BLaER1 (cell line): ENCODE measurements at regions not wholly inside any gene's neighbourhood (a gene's known extent, or its start where the extent isn't known, plus 50 kb on each side); places are given as distances from the start of the nearest gene placed in this dataset.

Source experiments
- H3K27ac ChIP-seq: shearing (Covaris generic); formaldehyde crosslinking; 2 replicates; pipeline ENCODE4 v1.8.1; 2022
- H3K27me3 ChIP-seq: shearing (Covaris generic); formaldehyde crosslinking; 2 replicates; pipeline ENCODE4 v1.8.1; 2022
- H3K36me3 ChIP-seq: shearing (Covaris generic); formaldehyde crosslinking; 2 replicates; pipeline ENCODE4 v1.8.1; 2022
- H3K4me1 ChIP-seq: shearing (Covaris generic); formaldehyde crosslinking; 2 replicates; pipeline ENCODE4 v1.8.1; 2022
- H3K4me2 ChIP-seq: shearing (Covaris generic); formaldehyde crosslinking; 2 replicates; pipeline ENCODE4 v1.8.1; 2022
- H3K4me3 ChIP-seq: shearing (Covaris generic); formaldehyde crosslinking; 2 replicates; pipeline ENCODE4 v1.8.1; 2022
- H3K9ac ChIP-seq: shearing (Covaris generic); formaldehyde crosslinking; 2 replicates; pipeline ENCODE4 v1.8.1; 2022
- H3K9me3 ChIP-seq: shearing (Covaris generic); formaldehyde crosslinking; 2 replicates; pipeline ENCODE4 v1.8.1; 2022
- H4K20me1 ChIP-seq: shearing (Covaris generic); formaldehyde crosslinking; 2 replicates; pipeline ENCODE4 v1.8.1; 2022
- Cebpa-rat ChIP-seq: shearing (Covaris generic); IDR thresholded peaks from 2 replicates; pipeline ENCODE4 v1.8.1; 2022

DNA sequence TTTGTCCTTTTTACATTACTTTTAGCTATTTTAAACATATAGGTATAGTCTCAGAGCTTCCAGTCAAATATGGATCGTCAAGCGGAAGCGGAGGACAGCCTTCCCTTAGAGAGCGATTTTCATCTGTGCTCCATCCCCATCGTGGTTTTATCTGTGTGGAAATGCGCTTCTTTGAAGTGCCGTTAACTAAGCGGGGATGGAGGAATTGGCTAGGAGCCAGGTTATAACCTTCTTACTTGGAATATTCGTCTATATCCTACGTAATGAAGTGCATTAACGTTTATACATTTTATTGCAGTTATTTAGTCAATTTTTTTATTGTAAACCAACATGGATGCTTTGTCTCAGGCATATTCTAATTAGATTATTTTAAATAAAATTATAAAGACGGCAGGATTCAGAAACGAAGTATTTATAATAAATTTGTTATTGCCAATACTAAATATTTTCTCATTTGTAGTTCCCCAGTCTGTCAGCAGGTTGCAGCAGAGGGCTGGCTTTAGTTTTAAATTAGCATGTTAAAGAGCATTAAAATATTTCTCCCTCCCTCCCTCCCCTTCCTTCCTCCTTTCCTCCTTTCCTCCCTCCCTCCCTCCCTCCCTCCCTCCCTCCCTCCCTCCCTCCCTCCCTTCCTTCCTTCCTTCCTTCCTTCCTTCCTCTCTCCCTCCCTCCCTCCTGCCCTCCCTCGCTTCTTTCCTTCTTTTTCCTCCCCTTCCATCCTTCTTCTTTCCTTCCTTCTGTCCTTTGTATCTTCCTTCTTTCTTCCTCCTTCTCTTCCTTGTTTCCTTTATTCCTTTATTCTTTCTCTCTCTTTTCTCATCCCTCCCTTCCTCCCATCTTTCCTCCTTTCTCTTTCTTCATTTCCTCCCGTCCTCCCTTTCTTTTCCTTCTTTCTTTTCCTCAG lies 80.6 kb upstream of the DOCK10 start:
- Histone ChIP-seq H4K20me1 (no peaks in the 10 kb centered on the region), H3K4me3 (no peak overlapping the region), H3K36me3 (no peaks in the 10 kb centered on the region), H3K27me3 (no peaks in the 10 kb centered on the region), H3K4me1 (no peaks in the 10 kb centered on the region), H3K4me2 (no peak overlapping the region), H3K9me3 (no peaks in the 10 kb centered on the region), H3K27ac (no peak overlapping the region), H3K9ac (no peak overlapping the region)
- TF ChIP-seq Cebpa-rat, result no peak

DNA sequence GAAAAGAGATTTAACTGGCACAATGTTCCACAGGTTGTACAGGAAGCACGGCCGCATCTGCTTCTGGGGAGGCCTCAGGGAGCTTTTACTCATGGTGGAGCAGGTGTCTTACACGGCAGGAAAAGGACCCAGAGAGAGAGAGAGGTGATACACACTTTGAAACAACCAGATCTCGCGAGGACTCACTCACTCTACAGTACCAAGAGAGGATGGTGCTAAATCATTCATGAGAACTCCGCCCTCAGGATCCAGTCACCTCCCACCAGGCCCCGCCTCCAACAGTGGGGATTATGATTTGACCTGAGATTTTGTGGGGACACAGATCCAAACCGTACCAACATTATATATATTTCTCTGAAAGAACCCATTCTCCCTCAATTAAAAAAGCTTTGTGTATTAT lies 79.7 kb upstream of the DOCK10 start:
- Histone ChIP-seq H3K9ac (no peak overlapping the region), H3K9me3 (no peaks in the 10 kb centered on the region), H4K20me1 (no peaks in the 10 kb centered on the region), H3K27ac (no peak overlapping the region), H3K4me2 (no peak overlapping the region), H3K4me3 (no peak overlapping the region), H3K36me3 (no peaks in the 10 kb centered on the region), H3K4me1 (no peaks in the 10 kb centered on the region), H3K27me3 (no peaks in the 10 kb centered on the region)
- TF ChIP-seq Cebpa-rat, result no peak

DNA sequence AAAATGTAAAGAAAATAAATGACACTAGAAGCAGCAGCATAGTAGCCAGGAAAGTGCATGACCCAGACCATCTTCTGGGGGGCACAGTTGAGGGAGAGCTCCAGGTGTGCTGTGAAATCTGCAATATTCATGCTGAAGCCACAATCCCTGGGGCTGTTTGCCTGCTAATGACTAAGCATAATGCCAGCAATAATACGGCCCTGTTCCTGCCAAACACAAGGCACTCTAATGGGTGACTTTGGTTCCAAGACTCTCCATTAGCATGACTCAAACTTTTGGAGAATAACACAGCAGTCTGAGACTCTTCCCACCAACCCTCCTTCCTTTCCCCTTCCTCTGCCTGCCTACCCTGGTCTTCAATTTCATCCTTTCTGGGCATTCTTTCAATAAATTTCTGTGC lies 77.9 kb upstream of the DOCK10 start:
- H3K4me2 ChIP-seq, result no peak overlapping the region
- no peaks in the 10 kb centered on the region for H3K27me3 ChIP-seq
- TF ChIP-seq Cebpa-rat, result no peak
- H3K9ac ChIP-seq, result no peak overlapping the region
- no peak overlapping the region for H3K27ac ChIP-seq
- no peaks in the 10 kb centered on the region for H3K4me1 ChIP-seq
- H3K9me3 ChIP-seq, result no peaks in the 10 kb centered on the region
- H4K20me1 ChIP-seq, result no peaks in the 10 kb centered on the region
- no peak overlapping the region for H3K4me3 ChIP-seq
- H3K36me3 ChIP-seq, result no peaks in the 10 kb centered on the region

DNA sequence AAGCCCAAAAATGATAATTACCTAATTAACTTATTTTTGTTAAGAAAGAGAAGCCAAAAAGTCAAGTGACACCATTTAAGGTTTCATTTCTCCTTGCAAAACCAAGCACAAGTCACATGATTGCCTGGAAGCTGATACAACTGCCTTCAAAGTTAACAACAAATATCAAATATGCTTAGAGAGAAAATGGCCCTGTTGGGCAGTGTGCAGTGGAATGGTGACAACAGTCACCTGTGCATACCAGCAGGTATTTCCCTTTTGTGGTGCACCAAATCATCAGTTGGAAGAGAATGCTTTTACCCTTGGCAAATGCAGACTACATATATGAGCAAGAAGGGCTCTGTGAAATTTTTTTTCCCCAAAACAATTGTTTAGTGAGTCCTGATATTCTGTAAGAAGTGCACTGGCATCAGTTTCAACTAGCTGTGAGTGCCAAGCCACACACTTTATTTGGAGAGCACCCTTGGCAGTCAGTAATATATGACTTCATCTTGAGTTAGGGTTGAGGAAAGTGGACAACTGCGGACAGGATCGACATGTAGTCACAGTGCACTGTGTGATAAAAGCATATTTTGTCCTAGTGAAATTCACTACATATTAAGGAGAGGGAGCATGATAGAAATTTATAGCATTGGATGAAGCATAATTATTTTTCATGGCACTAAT lies 74.9 kb upstream of the DOCK10 start:
- no peak overlapping the region for H3K4me3 ChIP-seq
- H3K27me3 ChIP-seq, result no peaks in the 10 kb centered on the region
- H3K27ac ChIP-seq, result no peak overlapping the region
- no peak for TF ChIP-seq Cebpa-rat
- no peaks in the 10 kb centered on the region for H3K9me3 ChIP-seq
- no peaks in the 10 kb centered on the region for H3K36me3 ChIP-seq
- H3K9ac ChIP-seq, result no peak overlapping the region
- no peaks in the 10 kb centered on the region for H4K20me1 ChIP-seq
- H3K4me1 ChIP-seq, result peaks cover 4% of the 10 kb centered on the region; the same call in 1 of the 2 replicates
- H3K4me2 ChIP-seq, result no peak overlapping the region

DNA sequence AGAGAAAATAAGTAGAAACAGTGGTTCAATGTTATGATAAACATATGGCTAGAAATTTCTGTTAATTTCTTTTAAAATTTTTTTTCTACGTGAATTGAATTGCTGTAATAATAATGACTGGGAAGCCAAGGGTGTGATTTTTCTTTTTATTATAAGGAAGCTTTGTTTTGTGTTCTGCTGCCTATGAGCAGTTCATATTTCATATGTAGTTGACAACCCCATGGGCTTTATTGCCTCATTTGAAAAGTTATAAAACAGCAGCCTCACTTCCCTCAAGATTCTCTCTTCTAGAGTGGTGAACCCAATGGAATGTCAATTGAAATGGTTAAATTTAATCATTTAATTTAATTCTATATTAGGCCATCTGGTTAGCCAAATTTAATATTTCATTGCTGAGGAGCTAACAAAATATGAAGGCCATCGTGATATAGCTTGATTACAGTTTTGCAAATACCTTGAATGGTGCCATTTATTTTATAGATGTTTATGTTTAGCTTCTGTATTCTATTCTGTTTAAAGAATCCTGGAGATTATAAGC lies 72.6 kb upstream of the DOCK10 start:
- H3K4me3 ChIP-seq, result no peak overlapping the region
- H3K4me2 ChIP-seq, result no peak overlapping the region
- H3K4me1 ChIP-seq, result peaks cover 4% of the 10 kb centered on the region; the same call in 1 of the 2 replicates
- H3K9ac ChIP-seq, result no peak overlapping the region
- no peaks in the 10 kb centered on the region for H3K27me3 ChIP-seq
- TF ChIP-seq Cebpa-rat, result no peak
- H4K20me1 ChIP-seq, result no peaks in the 10 kb centered on the region
- no peak overlapping the region for H3K27ac ChIP-seq
- no peaks in the 10 kb centered on the region for H3K36me3 ChIP-seq
- H3K9me3 ChIP-seq, result no peaks in the 10 kb centered on the region

DNA sequence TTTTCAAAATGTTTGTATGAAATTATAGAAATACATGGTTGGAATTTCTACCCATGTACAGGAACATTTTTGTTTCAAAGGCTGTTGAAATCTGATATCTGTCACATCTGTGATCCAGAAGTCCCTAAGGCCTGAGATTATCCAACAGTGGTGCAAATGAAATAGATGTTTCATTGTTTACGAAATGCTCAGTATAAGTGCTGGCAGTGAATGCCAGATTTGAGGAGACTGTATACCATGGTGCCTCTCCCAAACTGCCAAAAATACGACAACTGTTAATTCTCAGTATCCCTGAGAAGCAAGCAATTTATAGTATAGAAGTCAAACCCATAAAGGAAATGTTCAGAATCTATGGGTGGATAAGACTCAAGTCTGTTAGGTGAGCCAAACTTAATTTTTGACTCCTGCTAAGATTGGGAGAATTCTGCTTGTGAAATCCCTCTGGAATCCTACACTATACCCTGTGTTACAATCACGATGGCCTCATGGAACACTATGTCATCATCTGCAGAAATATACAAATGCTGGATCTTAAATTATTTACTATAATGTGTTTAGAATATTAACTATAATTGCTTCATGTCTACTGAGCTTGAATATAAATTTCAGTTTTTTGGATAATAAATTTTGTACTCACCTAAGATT lies 71.2 kb upstream of the DOCK10 start:
- no peak overlapping the region for H3K4me2 ChIP-seq

DNA sequence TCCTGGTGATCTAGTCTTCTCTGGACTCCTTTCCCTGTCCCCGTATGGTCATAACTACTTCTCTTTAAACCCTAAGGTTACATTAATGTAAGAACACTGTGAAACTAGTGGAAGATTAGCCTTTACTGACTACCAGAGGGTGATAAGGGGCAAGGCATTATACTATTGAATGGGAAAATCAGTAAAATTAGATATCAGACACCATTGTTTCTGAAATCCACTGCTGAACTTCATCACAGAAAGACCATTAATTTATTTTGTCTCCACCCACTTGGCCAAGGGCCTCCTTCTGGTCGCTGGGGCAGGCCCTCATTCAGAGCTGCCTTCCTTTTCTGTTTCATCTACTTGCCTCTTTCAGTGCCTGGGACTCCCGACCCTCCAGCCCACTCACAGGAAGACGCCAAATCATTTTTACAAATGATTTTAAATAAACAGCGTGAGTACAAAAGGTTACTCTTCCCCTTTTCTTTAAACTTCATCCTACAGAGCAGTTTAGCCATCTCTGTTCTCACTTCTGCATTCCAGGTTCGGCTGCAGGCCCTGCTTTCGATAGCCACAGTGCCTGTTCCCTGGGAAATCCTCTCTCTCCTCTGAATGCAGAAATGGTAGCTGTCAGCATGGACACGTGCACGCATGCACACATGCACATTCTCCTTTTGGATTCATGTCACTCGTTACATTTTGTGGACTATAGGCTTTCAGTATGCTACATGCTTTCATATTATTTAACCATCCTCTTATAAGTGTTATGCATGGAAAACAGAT lies 70.3 kb upstream of the DOCK10 start:
- H3K27me3 ChIP-seq, result no peaks in the 10 kb centered on the region
- H3K4me3 ChIP-seq, result no peak overlapping the region
- no peak for TF ChIP-seq Cebpa-rat
- no peaks in the 10 kb centered on the region for H3K9me3 ChIP-seq
- H3K36me3 ChIP-seq, result no peaks in the 10 kb centered on the region
- no peak overlapping the region for H3K9ac ChIP-seq
- H4K20me1 ChIP-seq, result no peaks in the 10 kb centered on the region
- no peak overlapping the region for H3K27ac ChIP-seq
- no peak overlapping the region for H3K4me2 ChIP-seq
- peaks cover 4% of the 10 kb centered on the region; the same call in 1 of the 2 replicates for H3K4me1 ChIP-seq

More for the DNA sequence above, 71.2 kb upstream of the DOCK10 start:
- TF ChIP-seq Cebpa-rat, result no peak
- H3K36me3 ChIP-seq, result no peaks in the 10 kb centered on the region
- H3K9ac ChIP-seq, result no peak overlapping the region
- H3K27me3 ChIP-seq, result no peaks in the 10 kb centered on the region
- no peaks in the 10 kb centered on the region for H4K20me1 ChIP-seq
- no peak overlapping the region for H3K4me3 ChIP-seq
- H3K9me3 ChIP-seq, result no peaks in the 10 kb centered on the region
- H3K27ac ChIP-seq, result no peak overlapping the region
- H3K4me1 ChIP-seq, result peaks cover 4% of the 10 kb centered on the region; the same call in 1 of the 2 replicates

DNA sequence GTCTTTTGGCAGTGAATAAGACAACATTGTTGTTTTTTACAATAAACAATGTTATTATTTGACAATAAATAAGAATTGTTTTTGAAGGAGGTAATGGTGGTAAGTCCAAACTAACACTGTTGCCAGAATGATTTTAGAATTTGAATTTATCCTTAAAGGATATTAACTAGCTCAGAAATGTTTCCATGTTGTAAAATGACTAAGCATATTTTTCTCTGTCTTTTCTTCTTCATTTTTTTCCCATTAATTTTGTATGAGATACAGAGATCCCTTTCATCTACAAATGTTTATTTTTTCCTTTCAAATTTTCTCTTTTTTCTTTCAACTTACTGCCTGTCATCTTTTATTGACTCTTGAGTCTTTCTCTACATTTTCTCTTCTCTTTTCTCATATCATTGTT lies 66.5 kb upstream of the DOCK10 start:
- no peaks in the 10 kb centered on the region for H3K9me3 ChIP-seq
- no peak overlapping the region for H3K4me3 ChIP-seq
- no peaks in the 10 kb centered on the region for H3K4me1 ChIP-seq
- no peaks in the 10 kb centered on the region for H3K36me3 ChIP-seq
- no peak overlapping the region for H3K4me2 ChIP-seq
- TF ChIP-seq Cebpa-rat, result no peak
- H3K27me3 ChIP-seq, result no peaks in the 10 kb centered on the region
- no peak overlapping the region for H3K9ac ChIP-seq
- H4K20me1 ChIP-seq, result no peaks in the 10 kb centered on the region
- no peak overlapping the region for H3K27ac ChIP-seq

DNA sequence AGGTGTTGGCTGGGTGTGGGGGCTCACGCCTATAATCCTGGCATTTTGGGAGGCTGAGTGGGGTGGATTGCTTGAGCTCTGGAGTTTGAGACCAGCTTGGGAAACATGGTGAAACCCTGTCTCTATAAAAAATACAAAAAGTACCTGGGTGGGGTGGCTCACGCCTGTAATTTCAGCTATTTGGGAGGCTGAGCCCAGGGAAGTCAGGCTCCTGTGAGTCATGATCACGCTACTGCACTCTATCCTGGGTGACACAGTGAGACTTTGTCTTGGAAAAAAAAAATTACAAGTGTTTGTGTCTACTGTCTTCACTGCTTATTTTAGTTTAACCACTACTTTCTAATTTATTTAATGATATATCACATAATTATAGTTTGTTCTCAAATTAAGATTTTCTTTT lies 62.7 kb upstream of the DOCK10 start:
- Histone ChIP-seq H4K20me1 (no peaks in the 10 kb centered on the region), H3K27me3 (no peaks in the 10 kb centered on the region), H3K27ac (no peak overlapping the region), H3K4me1 (no peaks in the 10 kb centered on the region), H3K4me2 (no peak overlapping the region), H3K36me3 (no peaks in the 10 kb centered on the region), H3K9ac (no peak overlapping the region), H3K9me3 (no peaks in the 10 kb centered on the region), H3K4me3 (no peak overlapping the region)
- no peak for TF ChIP-seq Cebpa-rat
